ENCODE measurements at regions not wholly inside any gene's neighbourhood (a gene's known extent, or its start where the extent isn't known, plus 50 kb on each side); places are given as distances from the start of the nearest gene placed in this dataset.

GRCh38 chr4:112721627-112722026 lies 84.7 kb downstream of the LARP7 start:
- no TSS peak for BruUV-seq (replicated peaks)
- POLR2A ChIA-PET: no interaction called here
- in situ Hi-C loops (cut with MboI): no loop called here

DNA sequence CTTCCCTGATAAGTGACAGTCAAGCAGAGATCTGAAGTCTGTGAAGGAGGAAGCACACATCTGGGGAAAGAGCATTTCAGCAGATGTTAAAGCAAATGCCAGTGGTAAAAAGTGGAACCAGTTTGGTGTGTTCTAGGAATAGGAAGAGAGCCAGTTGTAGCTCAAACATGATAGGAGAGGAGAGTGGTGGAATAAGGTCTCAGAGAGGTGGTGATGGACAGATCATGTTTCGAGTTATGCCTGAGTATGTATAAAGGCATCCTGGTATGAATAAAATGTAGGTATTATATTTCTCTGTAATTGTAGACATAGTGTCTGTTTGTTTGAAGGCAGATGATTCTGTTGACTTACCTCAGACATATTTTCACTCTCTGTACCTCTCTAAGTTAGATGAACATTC lies 89.1 kb downstream of the LARP7 start:
- Histone ChIP-seq H4K20me1 (replicated peaks; ENCODE audit: control insufficient read depth, insufficient read depth, low read length) (no peaks in the 10 kb centered on the region), H3K27ac (ENCODE audit: extremely low read depth, low read depth, low read length) (no peak overlapping the region), H3K9me1 (ENCODE audit: control insufficient read depth, insufficient read depth, low read length) (no peaks in the 10 kb centered on the region), H3K4me3 (no peak overlapping the region), H3K36me3 (ENCODE audit: control insufficient read depth, insufficient read depth, low read length) (no peaks in the 10 kb centered on the region), H3K4me2 (ENCODE audit: insufficient read depth, low read length) (no peak overlapping the region), H2AFZ (ENCODE audit: low read depth, low read length) (no peak overlapping the region), H3K4me1 (replicated peaks in 1 of 2; ENCODE audit: control insufficient read depth in 2 of 2, insufficient read depth in 2 of 2, low read length in 2 of 2) (no peaks in the 10 kb centered on the region), H3K9ac (ENCODE audit: insufficient read depth in 1 of 2, low read depth in 2 of 2, low read length in 2 of 2) (no peak overlapping the region), H3K27me3 (ENCODE audit: control insufficient read depth in 2 of 2, insufficient read depth in 2 of 2, low read length in 2 of 2) (peaks cover 0 to 2% of the 10 kb centered on the region in 2 experiments; a peak in 1 of 5 replicates), H3K9me3 (replicated peaks; ENCODE audit: control insufficient read depth, insufficient read depth, low read depth, low read length) (no peaks in the 10 kb centered on the region), H3K79me2 (ENCODE audit: control insufficient read depth, insufficient read depth, low read length) (no peaks in the 10 kb centered on the region)
- intact Hi-C loops (cut with micrococcal nuclease): no loop called here
- WGBS (ENCODE audit: insufficient coverage, low coverage, missing lambda C conversion rate): 9% methylated on average over 1 of the region's 1 CpG
- TF ChIP-seq DIDO1 (tag; IDR thresholded peaks at IDR 0.05; ENCODE audit: low read depth): no peak
- no peak for TF ChIP-seq ZNF444 (CRISPR knock-in tag; IDR thresholded peaks at IDR 0.05)
- TF ChIP-seq ZNF23 (CRISPR knock-in tag; IDR thresholded peaks at IDR 0.05): no peak
- TF ChIP-seq STAT6 (CRISPR knock-in tag; IDR thresholded peaks at IDR 0.05): no peak
- no peak for TF ChIP-seq NR2F6 (CRISPR knock-in tag; IDR thresholded peaks at IDR 0.05)
- TF ChIP-seq, protein P1, sequence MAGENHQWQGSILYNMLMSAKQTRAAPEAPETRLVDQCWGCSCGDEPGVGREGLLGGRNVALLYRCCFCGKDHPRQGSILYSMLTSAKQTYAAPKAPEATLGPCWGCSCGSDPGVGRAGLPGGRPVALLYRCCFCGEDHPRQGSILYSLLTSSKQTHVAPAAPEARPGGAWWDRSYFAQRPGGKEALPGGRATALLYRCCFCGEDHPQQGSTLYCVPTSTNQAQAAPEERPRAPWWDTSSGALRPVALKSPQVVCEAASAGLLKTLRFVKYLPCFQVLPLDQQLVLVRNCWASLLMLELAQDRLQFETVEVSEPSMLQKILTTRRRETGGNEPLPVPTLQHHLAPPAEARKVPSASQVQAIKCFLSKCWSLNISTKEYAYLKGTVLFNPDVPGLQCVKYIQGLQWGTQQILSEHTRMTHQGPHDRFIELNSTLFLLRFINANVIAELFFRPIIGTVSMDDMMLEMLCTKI (IDR thresholded peaks at IDR 0.05; ENCODE audit: partially characterized antibody): no peak
- no peak for TF ChIP-seq CEBPG (CRISPR knock-in tag; IDR thresholded peaks at IDR 0.05)
- no peak for TF ChIP-seq CEBPG (tag; conservative IDR thresholded peaks at IDR 0.05 in 1 of 2, IDR thresholded peaks at IDR 0.05 in 1 of 2)
- TF ChIP-seq ARHGAP35 (IDR thresholded peaks at IDR 0.05; ENCODE audit: partially characterized antibody): no peak
- TF ChIP-seq NFYB (IDR thresholded peaks at IDR 0.05; ENCODE audit: extremely low read depth, insufficient read length): no peak
- no peak for TF ChIP-seq ETS2 (tag; IDR thresholded peaks at IDR 0.05; ENCODE audit: borderline replicate concordance, poor library complexity, severe bottlenecking)
- TF ChIP-seq PHF8 (IDR thresholded peaks at IDR 0.05; ENCODE audit: borderline replicate concordance, low read length): no peak
- no peak for TF ChIP-seq TRIM28 (IDR thresholded peaks at IDR 0.05)
- FAIRE-seq (no peak), ATAC-seq (no peak), DNase-seq (ENCODE audit: extremely low read depth in 1 of 4, low spot score in 3 of 4) (no peak)
- in situ Hi-C loops (cut with MboI): no loop called here
- no TSS peak for BruUV-seq (replicated peaks)
- ChIA-PET CTCF (ENCODE audit: low intra/inter-chr PET ratio) (no interaction called here), POLR2A (no interaction called here)

More at GRCh38 chr4:112721627-112722026, 84.7 kb downstream of the LARP7 start:
- no peak for DNase-seq (ENCODE audit: extremely low read depth in 1 of 4, low spot score in 3 of 4)
- Histone ChIP-seq H2AFZ (ENCODE audit: low read depth, low read length) (no peak overlapping the region), H3K9ac (ENCODE audit: insufficient read depth in 1 of 2, low read depth in 2 of 2, low read length in 2 of 2) (no peak overlapping the region), H3K79me2 (ENCODE audit: control insufficient read depth, insufficient read depth, low read length) (no peaks in the 10 kb centered on the region), H3K27me3 (ENCODE audit: control insufficient read depth in 2 of 2, insufficient read depth in 2 of 2, low read length in 2 of 2) (peaks cover 0 to 2% of the 10 kb centered on the region in 2 experiments; a peak in 1 of 5 replicates), H3K36me3 (ENCODE audit: control insufficient read depth, insufficient read depth, low read length) (no peaks in the 10 kb centered on the region), H3K4me2 (ENCODE audit: insufficient read depth, low read length) (no peak overlapping the region), H4K20me1 (replicated peaks; ENCODE audit: control insufficient read depth, insufficient read depth, low read length) (no peaks in the 10 kb centered on the region), H3K4me1 (replicated peaks in 1 of 2; ENCODE audit: control insufficient read depth in 2 of 2, insufficient read depth in 2 of 2, low read length in 2 of 2) (0 out of 5 replicates have a peak, but pooled peaks cover 0 to 3% of the 10 kb centered on the region in 2 experiments), H3K27ac (ENCODE audit: extremely low read depth, low read depth, low read length) (no peak overlapping the region), H3K9me1 (ENCODE audit: control insufficient read depth, insufficient read depth, low read length) (no peaks in the 10 kb centered on the region), H3K9me3 (replicated peaks; ENCODE audit: control insufficient read depth, insufficient read depth, low read depth, low read length) (no peaks in the 10 kb centered on the region), H3K4me3 (no peak overlapping the region)
- intact Hi-C loops (cut with micrococcal nuclease): no loop called here
- TF ChIP-seq ASH1L (IDR thresholded peaks at IDR 0.05; ENCODE audit: borderline replicate concordance, low read depth, partially characterized antibody) (no peak), ZNF23 (CRISPR knock-in tag; IDR thresholded peaks at IDR 0.05) (no peak), SNRNP70 (optimal IDR thresholded peaks at IDR 0.05; ENCODE audit: low read depth, low read length) (no peak), TAF9B (IDR thresholded peaks at IDR 0.05; ENCODE audit: partially characterized antibody) (no peak)
- no peak for FAIRE-seq
- CTCF ChIA-PET (ENCODE audit: low intra/inter-chr PET ratio): no interaction called here
- no peak for ATAC-seq
